Testis (tissue), 2 donors: ENCODE measurements at regions not wholly inside any gene's neighbourhood (a gene's known extent, or its start where the extent isn't known, plus 50 kb on each side); places are given as distances from the start of the nearest gene placed in this dataset.

Experiments
- CTCF ChIP-seq, 3 experiments: fragments of 450-650 bp in 2 of 3; fragments of 200-600 bp in 1 of 3; sonication (generic) in 1 of 3; IDR thresholded peaks; one replicate each; pipeline ENCODE4 v1.5.1; 2016 to 2019; ENCODE audit warnings: antibody characterized with exemption in 3 of 3, mild to moderate bottlenecking in 2 of 3, moderate library complexity in 1 of 3
- POLR2A ChIP-seq: fragments of 450-650 bp; IDR thresholded peaks from one replicate; pipeline ENCODE4 v1.6.1; 2017; ENCODE audit warnings: antibody characterized with exemption, mild to moderate bottlenecking, moderate library complexity

GRCh38 chr20:11230999-11231398, 557.2 kb upstream of the JAG1 start:
- TF ChIP-seq POLR2A (no peak), CTCF (IDR thresholded peaks at IDR 0.05) (no peak)
